ENCODE measurements at regions not wholly inside any gene's neighbourhood (a gene's known extent, or its start where the extent isn't known, plus 50 kb on each side); places are given as distances from the start of the nearest gene placed in this dataset.

GRCh38 chr5:85515588-85515987 is 1102.2 kb upstream of the COX7C start:
- TF ChIP-seq CTCF (IDR thresholded peaks at IDR 0.05 in 8 of 11, conservative IDR thresholded peaks at IDR 0.05 in 3 of 11) = no peak
- TF ChIP-seq POLR2AphosphoS5 (IDR thresholded peaks at IDR 0.05) = no peak
- TF ChIP-seq POLR2A (IDR thresholded peaks at IDR 0.05) = no peak
- Histone ChIP-seq H3K4me3 (no peak overlapping the region), H3K27ac (no peak overlapping the region), H3K36me3 (no peaks in the 10 kb centered on the region), H3K27me3 (replicated peaks in 1 of 7) (no peaks in the 10 kb centered on the region), H3K9me3 (peaks cover 0 to 11% (median under 1%) of the 10 kb centered on the region in 8 donors), H3K4me1 (no peaks in the 10 kb centered on the region)
- DNase-seq = no peak
- intact Hi-C loops (cut with DNase I; ENCODE audit: low total_unique reads) = no loop called here

GRCh38 chr5:85517386-85517785 is 1100.4 kb upstream of the COX7C start:
- no peak for DNase-seq
- WGBS, 5 donors = 85 to 91% (median 87%) methylated on average over 3 of the region's 3 CpGs
- H3K36me3 ChIP-seq = no peaks in the 10 kb centered on the region
- H3K27me3 ChIP-seq (replicated peaks in 1 of 7) = no peaks in the 10 kb centered on the region
- no peak overlapping the region for H3K27ac ChIP-seq
- H3K9me3 ChIP-seq = peaks cover 0 to 6% (median 0%) of the 10 kb centered on the region in 8 donors
- H3K4me1 ChIP-seq = no peaks in the 10 kb centered on the region
- no peak overlapping the region for H3K4me3 ChIP-seq
- no peak for TF ChIP-seq POLR2AphosphoS5 (IDR thresholded peaks at IDR 0.05)
- intact Hi-C loops (cut with DNase I; ENCODE audit: low total_unique reads) = no loop called here

- H3K9me3 ChIP-seq = no peaks in the 10 kb centered on the region
- TF ChIP-seq POLR2AphosphoS5 (IDR thresholded peaks at IDR 0.05) = no peak
- no peak overlapping the region for H3K4me3 ChIP-seq
- H3K27ac ChIP-seq = no peak overlapping the region
- WGBS, 5 donors = 80 to 93% (median 88%) methylated on average over 4 of the region's 4 CpGs
- no peaks in the 10 kb centered on the region for H3K4me1 ChIP-seq
- H3K27me3 ChIP-seq (replicated peaks in 1 of 7) = no peaks in the 10 kb centered on the region
- no peaks in the 10 kb centered on the region for H3K36me3 ChIP-seq
- intact Hi-C loops (cut with DNase I; ENCODE audit: low total_unique reads) = no loop called here
- no peak for DNase-seq
These were observed 1084.2 kb upstream of the COX7C start for GRCh38 chr5:85533341-85534047.

GRCh38 chr5:85538362-85538761 is 1079.4 kb upstream of the COX7C start:
- intact Hi-C loops (cut with DNase I; ENCODE audit: low total_unique reads) = no loop called here

GRCh38 chr5:85545129-85545528 is 1072.6 kb upstream of the COX7C start:
- no peak overlapping the region for H3K27ac ChIP-seq
- 31 to 45% (median 37%) methylated on average over 2 of the region's 2 CpGs for WGBS, 5 donors
- H3K4me3 ChIP-seq = no peak overlapping the region
- H3K36me3 ChIP-seq = no peaks in the 10 kb centered on the region
- no peak for DNase-seq
- no peak for TF ChIP-seq CTCF (IDR thresholded peaks at IDR 0.05 in 8 of 11, conservative IDR thresholded peaks at IDR 0.05 in 3 of 11)
- peaks cover 0 to 16% (median 0%) of the 10 kb centered on the region in 8 donors for H3K9me3 ChIP-seq
- no peaks in the 10 kb centered on the region for H3K27me3 ChIP-seq (replicated peaks in 1 of 7)
- intact Hi-C loops (cut with DNase I; ENCODE audit: low total_unique reads) = no loop called here
- H3K4me1 ChIP-seq = no peaks in the 10 kb centered on the region

More at GRCh38 chr5:85538362-85538761, 1079.4 kb upstream of the COX7C start:
- Histone ChIP-seq H3K4me3 (no peak overlapping the region), H3K36me3 (no peaks in the 10 kb centered on the region), H3K9me3 (no peaks in the 10 kb centered on the region), H3K27me3 (replicated peaks in 1 of 7) (no peaks in the 10 kb centered on the region), H3K27ac (no peak overlapping the region), H3K4me1 (no peaks in the 10 kb centered on the region)
- DNase-seq = no peak
- TF ChIP-seq CTCF (IDR thresholded peaks at IDR 0.05 in 8 of 11, conservative IDR thresholded peaks at IDR 0.05 in 3 of 11) (no peak), POLR2A (IDR thresholded peaks at IDR 0.05) (no peak), POLR2AphosphoS5 (IDR thresholded peaks at IDR 0.05) (no peak)
